ENCODE measurements at regions not wholly inside any gene's neighbourhood (a gene's known extent, or its start where the extent isn't known, plus 50 kb on each side); places are given as distances from the start of the nearest gene placed in this dataset.

GRCh38 chr3:72288955-72289691 is 504.2 kb upstream of the PROK2 start:
- no peak for DNase-seq (ENCODE audit: low read depth in 1 of 2, low spot score in 1 of 2)

GRCh38 chr3:72287956-72288355 is 503.0 kb upstream of the PROK2 start:
- DNase-seq (ENCODE audit: low read depth in 1 of 2, low spot score in 1 of 2): no peak

- no peak for DNase-seq (ENCODE audit: low read depth in 1 of 2, low spot score in 1 of 2)
Measured at GRCh38 chr3:72285502-72285901, 500.6 kb upstream of the PROK2 start.

DNA sequence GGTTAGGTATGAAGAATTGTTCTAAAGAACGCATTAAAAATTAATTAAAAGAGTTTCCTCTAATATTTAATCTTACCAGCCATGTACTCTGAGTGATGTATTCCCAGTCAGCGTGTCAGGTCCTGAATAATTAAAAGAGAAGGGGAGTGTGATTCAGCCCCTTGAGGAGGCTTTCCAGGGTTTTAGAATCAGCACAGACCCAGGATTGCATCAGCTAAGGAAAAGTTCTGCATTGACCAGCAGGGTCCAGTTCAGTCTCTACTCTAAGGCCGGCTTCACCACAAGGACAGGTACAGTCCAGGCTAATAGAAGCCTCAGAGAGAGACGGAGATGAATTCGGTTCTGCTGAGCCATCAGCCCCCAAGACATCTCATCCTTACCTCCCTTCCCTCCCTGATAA is 499.5 kb upstream of the PROK2 start:
- DNase-seq (ENCODE audit: low read depth in 1 of 2, low spot score in 1 of 2): no peak

- DNase-seq (ENCODE audit: low read depth in 1 of 2, low spot score in 1 of 2): no peak
Measured at GRCh38 chr3:72282918-72283317, 498.0 kb upstream of the PROK2 start.

DNA sequence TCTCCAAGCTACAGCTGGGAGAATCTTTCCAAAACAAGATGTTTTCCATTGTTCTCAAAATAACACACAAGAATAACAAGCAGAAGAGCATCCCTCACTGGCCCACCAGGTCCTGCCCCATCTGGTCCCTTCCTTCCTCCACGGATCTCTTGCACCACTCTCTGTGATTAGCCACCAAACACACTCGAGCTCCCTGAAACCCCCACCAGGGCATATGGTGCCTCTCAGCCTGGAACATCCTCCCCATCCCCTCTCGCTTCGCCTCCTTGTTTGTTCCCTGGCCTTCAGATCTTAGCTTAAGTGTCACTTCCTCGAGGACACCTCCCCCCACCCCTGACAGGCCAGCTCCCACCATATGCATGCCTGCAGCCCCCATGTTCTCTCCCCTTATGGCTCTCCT is 496.6 kb upstream of the PROK2 start:
- DNase-seq (ENCODE audit: low read depth in 1 of 2, low spot score in 1 of 2): no peak

DNA sequence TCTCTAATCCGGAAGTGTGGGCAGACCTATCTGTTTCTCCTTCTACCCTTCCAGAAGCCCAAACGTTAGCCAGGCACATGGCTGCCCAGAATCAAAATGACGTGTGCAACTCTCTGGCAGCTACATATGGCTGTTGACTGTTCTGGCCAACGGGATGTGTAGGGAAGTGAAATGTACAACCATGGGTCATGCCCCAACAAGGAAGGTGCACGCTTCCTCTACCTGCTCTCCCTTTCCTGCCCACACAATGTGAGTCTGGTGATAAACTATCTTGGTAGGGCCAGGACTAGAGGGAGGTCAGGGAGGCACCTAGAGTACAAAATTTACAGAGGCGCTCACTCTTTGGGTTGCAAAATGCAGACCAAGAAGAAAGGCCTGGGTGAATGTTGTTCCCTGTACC is 495.9 kb upstream of the PROK2 start:
- DNase-seq (ENCODE audit: low read depth in 1 of 2, low spot score in 1 of 2): no peak

GRCh38 chr3:72279631-72280041 is 494.7 kb upstream of the PROK2 start:
- DNase-seq (ENCODE audit: low read depth in 1 of 2, low spot score in 1 of 2): no peak

GRCh38 chr3:72279068-72279604 is 494.2 kb upstream of the PROK2 start:
- DNase-seq (ENCODE audit: low read depth in 1 of 2, low spot score in 1 of 2): no peak

GRCh38 chr3:72278349-72279067 is 493.6 kb upstream of the PROK2 start:
- no peak for DNase-seq (ENCODE audit: low read depth in 1 of 2, low spot score in 1 of 2)

DNA sequence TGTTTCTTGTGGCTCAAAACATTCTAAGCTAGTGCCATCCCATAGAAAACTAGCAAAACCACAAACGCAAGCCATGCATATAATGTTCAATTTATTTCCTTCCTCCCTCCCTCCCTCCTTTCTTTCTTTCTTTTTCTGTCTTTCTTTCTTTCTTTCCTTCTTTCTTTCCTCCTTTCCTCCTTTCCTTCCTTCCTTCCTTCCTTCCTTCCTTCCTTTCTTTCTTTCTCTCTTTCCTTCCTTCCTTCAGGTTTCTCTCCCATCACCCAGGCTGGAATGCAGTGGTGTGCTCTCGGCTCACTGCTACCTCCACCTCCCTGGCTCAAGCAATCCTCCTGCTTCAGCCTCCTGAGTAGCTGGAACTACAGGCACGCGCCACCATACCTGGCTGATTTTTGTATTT is 492.8 kb upstream of the PROK2 start:
- no peak for DNase-seq (ENCODE audit: low read depth in 1 of 2, low spot score in 1 of 2)

- no peak for DNase-seq (ENCODE audit: low read depth in 1 of 2, low spot score in 1 of 2)
Measured at GRCh38 chr3:72276806-72277205, 491.9 kb upstream of the PROK2 start.

DNA sequence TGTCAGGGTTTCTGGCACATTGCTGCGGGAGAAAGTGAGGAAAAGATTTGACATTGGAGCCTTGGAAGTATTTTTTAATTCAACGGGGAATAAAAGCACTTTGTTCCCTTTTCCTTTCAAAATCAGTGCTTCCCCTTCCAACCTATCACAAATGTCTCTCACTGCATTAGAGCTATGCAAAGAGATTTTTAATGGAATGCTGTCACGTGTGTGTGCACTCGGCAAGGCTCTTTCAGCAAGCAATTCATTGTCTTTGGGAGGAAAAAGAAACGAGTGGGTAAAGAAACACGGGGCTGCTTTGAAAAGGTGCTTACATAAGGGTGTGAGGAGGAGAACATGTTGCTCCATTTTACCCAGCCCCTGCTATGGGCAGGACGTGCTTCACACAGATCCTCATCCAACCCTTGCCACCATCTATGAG is 490.4 kb upstream of the PROK2 start:
- DNase-seq (ENCODE audit: low read depth in 1 of 2, low spot score in 1 of 2): no peak

- DNase-seq (ENCODE audit: low read depth in 1 of 2, low spot score in 1 of 2): no peak
Measured at GRCh38 chr3:72274493-72275330, 489.8 kb upstream of the PROK2 start.

- no peak for DNase-seq (ENCODE audit: low read depth in 1 of 2, low spot score in 1 of 2)
Measured at GRCh38 chr3:72273615-72274014, 488.7 kb upstream of the PROK2 start.

DNA sequence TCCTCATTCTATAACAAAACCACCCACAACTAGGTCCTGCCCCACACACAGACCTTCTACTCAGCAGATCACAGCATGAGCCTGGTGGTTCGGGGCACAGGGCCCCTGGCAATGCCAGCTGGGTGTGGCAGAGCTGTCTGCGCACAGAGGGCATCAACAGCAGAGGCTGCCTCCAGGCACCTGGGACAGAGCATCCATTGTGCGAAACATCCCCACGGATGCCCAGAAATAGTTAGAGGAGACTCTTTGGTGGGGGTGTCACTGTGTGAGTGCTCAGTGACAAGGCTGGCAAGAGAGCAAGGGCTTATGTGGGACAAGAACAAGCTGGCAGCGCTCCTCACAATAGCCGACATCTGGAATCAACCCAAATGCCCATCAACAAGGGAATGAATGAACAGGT is 487.4 kb upstream of the PROK2 start:
- DNase-seq (ENCODE audit: low read depth in 1 of 2, low spot score in 1 of 2): no peak

DNA sequence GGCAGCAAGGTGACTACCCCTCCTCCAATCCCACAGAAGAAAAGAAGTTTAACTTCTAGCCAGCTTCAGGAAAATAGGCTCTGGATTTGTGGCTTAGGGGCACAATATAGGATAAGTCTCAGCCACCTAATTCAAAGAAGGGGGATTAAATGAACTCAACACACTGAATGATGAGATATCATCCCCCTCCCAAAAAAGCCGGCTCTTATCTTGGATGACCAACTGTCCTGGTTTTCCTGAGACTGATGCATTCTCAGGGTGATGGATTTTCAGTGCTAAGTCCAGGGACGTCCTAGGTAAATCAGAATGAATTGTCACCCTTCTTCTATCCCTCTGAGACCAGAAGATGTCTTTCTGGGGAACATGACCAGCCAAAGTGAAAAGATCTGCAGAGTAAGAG is 487.0 kb upstream of the PROK2 start:
- no peak for DNase-seq (ENCODE audit: low read depth in 1 of 2, low spot score in 1 of 2)

DNA sequence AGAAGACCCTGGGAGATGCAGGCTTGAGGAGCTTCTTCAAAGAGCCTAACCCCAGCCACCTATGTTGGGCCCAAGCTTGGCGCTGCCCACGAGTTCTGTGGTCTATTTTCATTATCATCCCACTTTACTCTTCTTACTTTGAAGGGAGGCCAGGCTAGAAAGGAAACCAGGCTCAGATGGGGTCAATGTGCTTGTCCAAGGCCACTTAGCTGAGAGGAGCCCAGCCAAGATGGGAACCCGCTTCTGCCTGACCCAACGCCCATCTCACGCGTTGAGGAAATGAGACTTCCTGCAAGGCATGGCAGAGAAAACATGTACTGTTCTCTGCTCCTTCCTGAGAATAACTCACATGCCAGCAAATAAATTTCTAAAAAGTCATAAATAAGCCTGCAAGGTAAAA is 486.3 kb upstream of the PROK2 start:
- DNase-seq (ENCODE audit: low read depth in 1 of 2, low spot score in 1 of 2): no peak

DNA sequence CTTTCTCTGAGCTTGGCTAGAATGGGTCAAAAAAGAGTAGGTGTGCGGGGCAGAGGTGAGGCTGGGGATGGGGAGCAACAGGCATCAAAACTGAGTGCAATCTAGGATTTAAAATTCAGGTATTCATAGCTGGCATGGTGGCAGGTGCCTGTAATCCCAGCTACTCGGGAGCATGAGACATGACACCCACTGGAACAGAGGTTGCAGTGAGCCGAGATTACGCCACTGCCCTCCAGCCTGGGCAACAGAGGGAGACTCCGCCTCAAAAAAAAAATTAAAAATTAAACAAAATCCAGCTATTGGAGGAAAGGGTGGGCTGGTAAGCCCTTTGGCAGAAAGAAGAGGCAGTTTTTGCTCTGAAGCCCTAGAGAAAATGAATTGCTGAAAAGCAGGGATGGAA is 485.8 kb upstream of the PROK2 start:
- DNase-seq (ENCODE audit: low read depth in 1 of 2, low spot score in 1 of 2): no peak

- no peak for DNase-seq (ENCODE audit: low read depth in 1 of 2, low spot score in 1 of 2)
Measured at GRCh38 chr3:72270072-72270681, 485.2 kb upstream of the PROK2 start.

DNA sequence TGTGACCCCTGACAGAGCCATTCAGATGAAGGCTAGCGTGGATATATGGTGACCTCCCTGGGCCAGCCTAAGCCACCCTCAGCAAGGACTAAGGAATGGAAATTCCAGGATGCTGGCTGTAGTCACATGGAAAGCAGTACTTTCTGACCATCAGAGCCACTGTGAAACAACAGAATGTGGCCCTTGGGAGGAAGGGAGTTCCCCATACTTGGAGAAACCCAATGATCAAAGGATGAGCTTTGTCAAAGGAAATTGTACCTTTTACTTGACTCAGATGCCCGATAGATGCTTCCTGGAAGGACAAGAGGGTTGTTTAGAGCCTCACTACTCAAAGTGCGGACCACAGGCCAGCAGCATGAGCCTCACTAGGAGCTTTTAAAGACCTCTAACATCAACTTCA is 484.5 kb upstream of the PROK2 start:
- no peak for DNase-seq (ENCODE audit: low read depth in 1 of 2, low spot score in 1 of 2)
